ENCODE measurements at regions not wholly inside any gene's neighbourhood (a gene's known extent, or its start where the extent isn't known, plus 50 kb on each side); places are given as distances from the start of the nearest gene placed in this dataset.

GRCh38 chr1:182118851-182119250 lies 57.3 kb upstream of the ZNF648 start:
- H3K4me1 ChIP-seq (ENCODE audit: insufficient read depth, low read length), result no peaks in the 10 kb centered on the region
- no peaks in the 10 kb centered on the region for H3K9me3 ChIP-seq (ENCODE audit: low read depth, low read length)
- H3K27me3 ChIP-seq (ENCODE audit: insufficient read depth, low read length), result peaks cover 12% of the 10 kb centered on the region
- H3K4me3 ChIP-seq (ENCODE audit: low read length), result no peak overlapping the region

- no peaks in the 10 kb centered on the region for H3K9me3 ChIP-seq (ENCODE audit: low read depth, low read length)
- peaks cover 12% of the 10 kb centered on the region for H3K27me3 ChIP-seq (ENCODE audit: insufficient read depth, low read length)
- H3K4me1 ChIP-seq (ENCODE audit: insufficient read depth, low read length), result no peaks in the 10 kb centered on the region
- no peak overlapping the region for H3K4me3 ChIP-seq (ENCODE audit: low read length)
Observed at GRCh38 chr1:182114627-182115023, 53.1 kb upstream of the ZNF648 start.

DNA sequence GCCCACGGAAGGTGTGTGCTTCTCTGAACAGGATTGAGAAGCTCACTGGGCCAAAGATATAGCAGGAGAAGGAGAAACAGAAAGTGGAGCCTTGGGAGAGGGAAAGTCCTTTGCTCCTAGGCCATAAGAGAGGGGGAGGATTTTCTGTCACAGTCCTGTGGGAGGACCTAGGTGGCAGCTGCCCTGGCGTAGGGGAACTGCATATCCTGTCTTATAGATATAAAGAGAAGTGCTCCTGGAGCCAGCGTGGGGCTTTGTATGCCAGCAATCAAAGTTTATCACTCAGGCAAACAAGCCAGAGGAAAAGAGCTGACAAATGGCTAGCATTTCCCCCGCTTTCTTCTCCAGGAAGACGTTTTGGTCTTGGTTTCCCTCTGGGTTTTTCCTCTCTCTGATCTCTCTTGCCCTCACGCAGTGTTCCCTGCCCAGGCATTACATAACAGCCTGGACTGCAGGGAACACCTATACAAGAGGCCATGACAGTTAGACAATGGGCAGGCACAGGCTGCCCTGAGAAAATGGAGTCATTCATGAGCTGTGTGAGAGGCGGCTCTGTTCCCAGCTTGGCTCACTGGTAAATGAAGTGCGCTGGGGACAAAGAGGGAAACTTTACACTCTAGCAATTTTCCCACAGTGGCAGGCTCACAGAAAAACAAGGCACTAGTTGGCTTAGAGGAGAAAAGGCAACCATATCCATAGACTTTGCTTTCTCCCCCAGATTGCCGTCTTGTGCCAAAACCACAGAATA lies 52.5 kb upstream of the ZNF648 start:
- Histone ChIP-seq H3K4me3 (ENCODE audit: low read length) (no peak overlapping the region), H3K4me1 (ENCODE audit: insufficient read depth, low read length) (no peaks in the 10 kb centered on the region), H3K27me3 (ENCODE audit: insufficient read depth, low read length) (peaks cover 12% of the 10 kb centered on the region), H3K9me3 (ENCODE audit: low read depth, low read length) (no peaks in the 10 kb centered on the region)

GRCh38 chr1:182111496-182111895 lies 50.0 kb upstream of the ZNF648 start:
- Histone ChIP-seq H3K4me3 (ENCODE audit: low read length) (no peak overlapping the region), H3K9me3 (ENCODE audit: low read depth, low read length) (no peaks in the 10 kb centered on the region), H3K4me1 (ENCODE audit: insufficient read depth, low read length) (no peaks in the 10 kb centered on the region), H3K27me3 (ENCODE audit: insufficient read depth, low read length) (peaks cover 12% of the 10 kb centered on the region)

All from mononuclear cell (primary cell).